ENCODE measurements at regions not wholly inside any gene's neighbourhood (a gene's known extent, or its start where the extent isn't known, plus 50 kb on each side); places are given as distances from the start of the nearest gene placed in this dataset.
"Not testable (repeated sequence)": the region's sequence is repeated elsewhere in the genome, so short reads cannot be mapped to it uniquely, and the experiment has no call there.

GRCh38 chr4:103982454-103982853 is 262.7 kb upstream of the TACR3 start:
- no peak for DNase-seq

- DNase-seq = no peak
These were observed 228.6 kb upstream of the TACR3 start for GRCh38 chr4:103948244-103949018.

GRCh38 chr4:103947617-103948016 is 227.8 kb upstream of the TACR3 start:
- no peak for DNase-seq

GRCh38 chr4:103946621-103947268 is 227.0 kb upstream of the TACR3 start:
- DNase-seq = not testable (repeated sequence)

- DNase-seq = no peak
These were observed 218.7 kb upstream of the TACR3 start for GRCh38 chr4:103938488-103938887.

- DNase-seq = no peak
These were observed 216.9 kb upstream of the TACR3 start for GRCh38 chr4:103936653-103937145.

GRCh38 chr4:103934178-103934789 is 214.5 kb upstream of the TACR3 start:
- DNase-seq = peak; percentile 12 to 53

- DNase-seq = no peak
These were observed 208.6 kb upstream of the TACR3 start for GRCh38 chr4:103928370-103928769.

- DNase-seq = no peak
These were observed 203.8 kb upstream of the TACR3 start for GRCh38 chr4:103923551-103923950.

GRCh38 chr4:103918214-103918613 is 198.4 kb upstream of the TACR3 start:
- no peak for DNase-seq

GRCh38 chr4:103915224-103915869 is 195.6 kb upstream of the TACR3 start:
- peak in 1 of 2 experiments; percentile 15 for DNase-seq

GRCh38 chr4:103907414-103907813 is 187.6 kb upstream of the TACR3 start:
- DNase-seq = no peak

GRCh38 chr4:103904123-103904522 is 184.3 kb upstream of the TACR3 start:
- no peak for DNase-seq

GRCh38 chr4:103902730-103903129 is 182.9 kb upstream of the TACR3 start:
- no peak for DNase-seq

- DNase-seq = no peak
These were observed 176.2 kb upstream of the TACR3 start for GRCh38 chr4:103895876-103896465.

GRCh38 chr4:103892586-103892985 is 172.8 kb upstream of the TACR3 start:
- no peak for DNase-seq

GRCh38 chr4:103887191-103887590 is 167.4 kb upstream of the TACR3 start:
- no peak for DNase-seq

- no peak for DNase-seq
These were observed 165.4 kb upstream of the TACR3 start for GRCh38 chr4:103885152-103885551.

- no peak for DNase-seq
These were observed 147.5 kb upstream of the TACR3 start for GRCh38 chr4:103867311-103867710.

- no peak for DNase-seq
These were observed 133.8 kb upstream of the TACR3 start for GRCh38 chr4:103853627-103854026.

- no peak for DNase-seq
These were observed 133.4 kb upstream of the TACR3 start for GRCh38 chr4:103853146-103853545.

GRCh38 chr4:103845075-103845474 is 125.3 kb upstream of the TACR3 start:
- no peak for DNase-seq

- DNase-seq = no peak
These were observed 123.0 kb upstream of the TACR3 start for GRCh38 chr4:103842637-103843239.
